ENCODE measurements at regions not wholly inside any gene's neighbourhood (a gene's known extent, or its start where the extent isn't known, plus 50 kb on each side); places are given as distances from the start of the nearest gene placed in this dataset.

- no peak for TF ChIP-seq POLR2AphosphoS5 (IDR thresholded peaks at IDR 0.05; ENCODE audit: low read depth)
- TF ChIP-seq, protein P1, sequence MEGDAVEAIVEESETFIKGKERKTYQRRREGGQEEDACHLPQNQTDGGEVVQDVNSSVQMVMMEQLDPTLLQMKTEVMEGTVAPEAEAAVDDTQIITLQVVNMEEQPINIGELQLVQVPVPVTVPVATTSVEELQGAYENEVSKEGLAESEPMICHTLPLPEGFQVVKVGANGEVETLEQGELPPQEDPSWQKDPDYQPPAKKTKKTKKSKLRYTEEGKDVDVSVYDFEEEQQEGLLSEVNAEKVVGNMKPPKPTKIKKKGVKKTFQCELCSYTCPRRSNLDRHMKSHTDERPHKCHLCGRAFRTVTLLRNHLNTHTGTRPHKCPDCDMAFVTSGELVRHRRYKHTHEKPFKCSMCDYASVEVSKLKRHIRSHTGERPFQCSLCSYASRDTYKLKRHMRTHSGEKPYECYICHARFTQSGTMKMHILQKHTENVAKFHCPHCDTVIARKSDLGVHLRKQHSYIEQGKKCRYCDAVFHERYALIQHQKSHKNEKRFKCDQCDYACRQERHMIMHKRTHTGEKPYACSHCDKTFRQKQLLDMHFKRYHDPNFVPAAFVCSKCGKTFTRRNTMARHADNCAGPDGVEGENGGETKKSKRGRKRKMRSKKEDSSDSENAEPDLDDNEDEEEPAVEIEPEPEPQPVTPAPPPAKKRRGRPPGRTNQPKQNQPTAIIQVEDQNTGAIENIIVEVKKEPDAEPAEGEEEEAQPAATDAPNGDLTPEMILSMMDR (IDR thresholded peaks at IDR 0.05; ENCODE audit: insufficient read depth, low read length), result no peak
- no peak for TF ChIP-seq SPI1 (IDR thresholded peaks at IDR 0.05; ENCODE audit: borderline replicate concordance, low read depth)
These were observed 75.9 kb upstream of the ATP8A1 start for GRCh38 chr4:42732776-42733175.
